ENCODE measurements at regions not wholly inside any gene's neighbourhood (a gene's known extent, or its start where the extent isn't known, plus 50 kb on each side); places are given as distances from the start of the nearest gene placed in this dataset.

GRCh38 chr9:30757723-30758122 lies 1626.7 kb upstream of the ACO1 start:
- TF ChIP-seq CTCF (IDR thresholded peaks at IDR 0.05; ENCODE audit: control extremely low read depth in 1 of 3, insufficient read depth in 1 of 3, low read depth in 1 of 3, low read length in 3 of 3) (no peak), KDM1A (IDR thresholded peaks at IDR 0.05; ENCODE audit: borderline replicate concordance, low read length) (no peak), E2F6 (IDR thresholded peaks at IDR 0.05) (no peak), RBBP5 (IDR thresholded peaks at IDR 0.05; ENCODE audit: borderline replicate concordance, low read depth, low read length) (no peak), EZH2 (IDR thresholded peaks at IDR 0.05; ENCODE audit: low read depth, low read length, severe bottlenecking) (no peak), TEAD4 (IDR thresholded peaks at IDR 0.05; ENCODE audit: low read depth, low read length) (no peak), ATF2 (IDR thresholded peaks at IDR 0.05; ENCODE audit: low read length) (no peak)
